H9 (cell line): ENCODE measurements at regions not wholly inside any gene's neighbourhood (a gene's known extent, or its start where the extent isn't known, plus 50 kb on each side); places are given as distances from the start of the nearest gene placed in this dataset.

Experiments
- DNase-seq: peaks from one replicate; pipeline ENCODE4 v3.0.0-alpha.2; 2017
- H2AFZ ChIP-seq: one replicate; pipeline ENCODE4 v1.6.1; 2013; ENCODE audit warnings: mild to moderate bottlenecking, low read length, control low read depth, moderate library complexity
- H2AK5ac ChIP-seq: 2 replicates; pipeline ENCODE4 v1.6.1; 2013; ENCODE audit warnings: low read length, control low read depth, mixed read lengths; ENCODE audit not compliant: insufficient read length
- H2BK120ac ChIP-seq: one replicate; pipeline ENCODE4 v1.6.1; 2013; ENCODE audit warnings: low read depth, mild to moderate bottlenecking, low read length, control low read depth, inconsistent platforms; ENCODE audit not compliant: poor library complexity, severe bottlenecking
- H2BK12ac ChIP-seq: 2 replicates; pipeline ENCODE4 v1.6.1; 2013; ENCODE audit warnings: low read length, control low read depth, mixed read lengths, low read depth; ENCODE audit not compliant: insufficient read length
- H2BK15ac ChIP-seq: 2 replicates; pipeline ENCODE4 v1.6.1; 2013; ENCODE audit warnings: low read depth, low read length, control low read depth
- H2BK20ac ChIP-seq: one replicate; pipeline ENCODE4 v1.6.1; 2013; ENCODE audit warnings: low read depth, mild to moderate bottlenecking, low read length, control low read depth, inconsistent platforms; ENCODE audit not compliant: poor library complexity, severe bottlenecking
- H2BK5ac ChIP-seq: 2 replicates; pipeline ENCODE4 v1.6.1; 2013; ENCODE audit warnings: low read length, control low read depth, mixed read lengths; ENCODE audit not compliant: insufficient read length
- H3K14ac ChIP-seq: 2 replicates; pipeline ENCODE4 v1.6.1; 2013; ENCODE audit warnings: low read length, control low read depth; ENCODE audit not compliant: insufficient read depth
- H3K18ac ChIP-seq: 2 replicates; pipeline ENCODE4 v1.6.1; 2013; ENCODE audit warnings: low read depth, mild to moderate bottlenecking, mixed read lengths, low read length, control low read depth; ENCODE audit not compliant: insufficient read length
- H3K23ac ChIP-seq: 2 replicates; pipeline ENCODE4 v1.6.1; 2013; ENCODE audit warnings: low read length, control low read depth, mixed read lengths, low read depth; ENCODE audit not compliant: insufficient read length
- H3K23me2 ChIP-seq: 2 replicates; pipeline ENCODE4 v1.6.1; 2013; ENCODE audit warnings: low read depth, mild to moderate bottlenecking, mixed read lengths, low read length, control low read depth; ENCODE audit not compliant: insufficient read length, poor library complexity, severe bottlenecking
- H3K27ac ChIP-seq: 2 replicates; pipeline ENCODE4 v1.5.1; 2013; ENCODE audit warnings: low read length, control low read depth, mixed read lengths, low read depth; ENCODE audit not compliant: insufficient read length
- H3K27me3 ChIP-seq: 2 replicates; pipeline ENCODE4 v1.6.1; 2013; ENCODE audit warnings: low read length, control low read depth, inconsistent platforms; ENCODE audit not compliant: insufficient read depth
- H3K4ac ChIP-seq: 2 replicates; pipeline ENCODE4 v1.6.1; 2013; ENCODE audit warnings: low read depth, mild to moderate bottlenecking, control low read depth, inconsistent platforms, low read length, moderate library complexity
- H3K4me1 ChIP-seq: 2 replicates; pipeline ENCODE4 v1.6.1; 2013; ENCODE audit warnings: low read length, control low read depth, inconsistent platforms; ENCODE audit not compliant: insufficient read depth
- H3K4me2 ChIP-seq: 2 replicates; pipeline ENCODE4 v1.6.1; 2013; ENCODE audit warnings: low read length, control low read depth, mixed read lengths; ENCODE audit not compliant: insufficient read length, insufficient read depth
- H3K56ac ChIP-seq: 2 replicates; pipeline ENCODE4 v1.6.1; 2013; ENCODE audit warnings: low read depth, mild to moderate bottlenecking, mixed read lengths, low read length, control low read depth; ENCODE audit not compliant: insufficient read length
- H3K79me1 ChIP-seq: 2 replicates; pipeline ENCODE4 v1.6.1; 2013; ENCODE audit warnings: low read depth, mild to moderate bottlenecking, moderate library complexity, low read length, control low read depth, inconsistent platforms; ENCODE audit not compliant: insufficient read depth, poor library complexity, severe bottlenecking
- H3K79me2 ChIP-seq: 2 replicates; pipeline ENCODE4 v1.6.1; 2013; ENCODE audit warnings: low read length, control low read depth, inconsistent platforms; ENCODE audit not compliant: insufficient read depth
- H3K9ac ChIP-seq: 2 replicates; pipeline ENCODE4 v1.6.1; 2013; ENCODE audit warnings: low read length, control low read depth, mixed read lengths; ENCODE audit not compliant: insufficient read length; ENCODE audit errors: extremely low read depth
- H3K9me3 ChIP-seq: one replicate; pipeline ENCODE4 v1.6.1; 2013; ENCODE audit warnings: low read depth, low read length, inconsistent platforms; ENCODE audit not compliant: control insufficient read depth
- H3T11ph ChIP-seq: one replicate; pipeline ENCODE4 v1.6.1; 2013; ENCODE audit warnings: mild to moderate bottlenecking, low read length, control low read depth, inconsistent platforms
- H4K20me1 ChIP-seq: one replicate; pipeline ENCODE4 v1.6.1; 2013; ENCODE audit not compliant: control insufficient read depth, insufficient read length, insufficient read depth
- H4K5ac ChIP-seq: 2 replicates; pipeline ENCODE4 v1.6.1; 2013; ENCODE audit warnings: low read depth, mild to moderate bottlenecking, mixed read lengths, low read length, control low read depth; ENCODE audit not compliant: insufficient read length
- H4K8ac ChIP-seq: replicated peaks from 2 replicates; pipeline ENCODE4 v1.6.1; 2013; ENCODE audit warnings: low read length, control low read depth, mixed read lengths, low read depth; ENCODE audit not compliant: insufficient read length
- H4K91ac ChIP-seq: 2 replicates; pipeline ENCODE4 v1.6.1; 2013; ENCODE audit warnings: low read depth, mild to moderate bottlenecking, moderate library complexity, mixed read lengths, low read length, control low read depth; ENCODE audit not compliant: insufficient read length
- H3K27ac Mint-ChIP-seq, 3 experiments: 2 replicates in 2 of 3; 3 replicates in 1 of 3; pipeline ENCODE4 v1.8.0; 2020 to 2021; ENCODE audit warnings: mixed read lengths in 3 of 3, mild to moderate bottlenecking in 1 of 3, moderate library complexity in 1 of 3
- H3K27me3 Mint-ChIP-seq: 2 replicates; pipeline ENCODE4 v1.8.0; 2021; ENCODE audit warnings: low read depth, mild to moderate bottlenecking, moderate library complexity, mixed read lengths
- H3K36me3 Mint-ChIP-seq, 3 experiments: 2 replicates in 2 of 3; 3 replicates in 1 of 3; pipeline ENCODE4 v1.8.0; 2020 to 2021; ENCODE audit warnings: low read depth in 3 of 3, mixed read lengths in 3 of 3; ENCODE audit not compliant: insufficient read depth in 1 of 3
- H3K4me1 Mint-ChIP-seq, 2 experiments: 2 replicates each; pipeline ENCODE4 v1.8.0; 2020; ENCODE audit warnings: mixed read lengths in 2 of 2
- H3K4me3 Mint-ChIP-seq, 2 experiments: 2 replicates in 1 of 2; 3 replicates in 1 of 2; pipeline ENCODE4 v1.8.0; 2020 to 2021; ENCODE audit warnings: mild to moderate bottlenecking in 2 of 2, mixed read lengths in 2 of 2, moderate library complexity in 1 of 2
- H3K9me3 Mint-ChIP-seq, 2 experiments: 2 replicates in 1 of 2; 3 replicates in 1 of 2; pipeline ENCODE4 v1.8.0; 2020; ENCODE audit warnings: mild to moderate bottlenecking in 2 of 2, mixed read lengths in 2 of 2, moderate library complexity in 1 of 2
- WGBS: extraction: QIAGEN DNeasy Blood & Tissue Kit; methylation state at CpG from one replicate; pipeline ENCODE4 v1.1.7; 2013; ENCODE audit warnings: missing lambda C conversion rate, low lambda C conversion rate, mixed read lengths; ENCODE audit not compliant: insufficient read length; ENCODE audit errors: extremely low coverage; 5-methylcytosine and 5-hydroxymethylcytosine counted together
- TF ChIP-seq, protein P1 (sequence below): fragments of 200-600 bp; sonication (generic); conservative IDR thresholded peaks from 3 replicates; pipeline ENCODE4 v1.8.0; 2021; ENCODE audit warnings: antibody characterized with exemption, mild to moderate bottlenecking

DNA sequence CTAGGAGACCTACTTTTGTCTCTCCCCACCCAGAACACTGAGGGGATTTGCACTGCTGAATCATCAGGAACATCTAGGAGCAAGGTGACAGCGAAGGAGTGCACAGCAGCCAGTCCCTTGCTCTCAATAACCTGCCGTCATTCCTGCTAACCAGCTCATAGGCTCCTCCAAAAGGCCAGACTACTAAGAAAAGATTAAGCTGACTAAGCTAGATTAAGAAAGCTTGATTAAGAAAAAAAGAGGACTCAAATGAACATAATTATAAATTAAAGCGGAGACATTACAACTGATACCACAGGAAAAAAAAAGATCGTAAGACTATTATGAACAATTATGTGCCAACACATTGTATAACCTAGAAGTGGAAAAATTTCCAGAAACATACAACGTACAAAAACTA, 1254.8 kb upstream of the CHAC2 start:
- Histone ChIP-seq H3K79me1 (no peaks in the 10 kb centered on the region), H3K79me2 (no peaks in the 10 kb centered on the region), H2BK15ac (no peak overlapping the region), H3K27me3 (no peaks in the 10 kb centered on the region), H3T11ph (no peak overlapping the region), H4K5ac (no peak overlapping the region), H2BK5ac (no peak overlapping the region), H3K9ac (no peak overlapping the region), H3K14ac (no peak overlapping the region), H3K27ac (no peak overlapping the region), H4K91ac (no peak overlapping the region), H3K23ac (no peak overlapping the region), H3K4me2 (no peak overlapping the region), H3K4ac (no peak overlapping the region), H4K8ac (no peak overlapping the region), H3K4me1 (no peaks in the 10 kb centered on the region), H3K9me3 (no peaks in the 10 kb centered on the region), H3K56ac (no peak overlapping the region), H2BK120ac (no peak overlapping the region), H2BK20ac (no peak overlapping the region), H2AFZ (no peak overlapping the region), H2AK5ac (no peak overlapping the region), H3K18ac (no peak overlapping the region), H2BK12ac (no peak overlapping the region), H3K23me2 (no peaks in the 10 kb centered on the region), H4K20me1 (no peaks in the 10 kb centered on the region)
- no peak for DNase-seq
- Mint-ChIP-seq H3K4me3 (no peak overlapping the region), H3K27me3 (no peaks in the 10 kb centered on the region), H3K36me3 (no peaks in the 10 kb centered on the region), H3K4me1 (peaks cover 0 to 6% of the 10 kb centered on the region in 2 experiments; a peak in 3 of 4 replicates), H3K27ac (no peak overlapping the region), H3K9me3 (no peaks in the 10 kb centered on the region)
- TF ChIP-seq, protein P1, sequence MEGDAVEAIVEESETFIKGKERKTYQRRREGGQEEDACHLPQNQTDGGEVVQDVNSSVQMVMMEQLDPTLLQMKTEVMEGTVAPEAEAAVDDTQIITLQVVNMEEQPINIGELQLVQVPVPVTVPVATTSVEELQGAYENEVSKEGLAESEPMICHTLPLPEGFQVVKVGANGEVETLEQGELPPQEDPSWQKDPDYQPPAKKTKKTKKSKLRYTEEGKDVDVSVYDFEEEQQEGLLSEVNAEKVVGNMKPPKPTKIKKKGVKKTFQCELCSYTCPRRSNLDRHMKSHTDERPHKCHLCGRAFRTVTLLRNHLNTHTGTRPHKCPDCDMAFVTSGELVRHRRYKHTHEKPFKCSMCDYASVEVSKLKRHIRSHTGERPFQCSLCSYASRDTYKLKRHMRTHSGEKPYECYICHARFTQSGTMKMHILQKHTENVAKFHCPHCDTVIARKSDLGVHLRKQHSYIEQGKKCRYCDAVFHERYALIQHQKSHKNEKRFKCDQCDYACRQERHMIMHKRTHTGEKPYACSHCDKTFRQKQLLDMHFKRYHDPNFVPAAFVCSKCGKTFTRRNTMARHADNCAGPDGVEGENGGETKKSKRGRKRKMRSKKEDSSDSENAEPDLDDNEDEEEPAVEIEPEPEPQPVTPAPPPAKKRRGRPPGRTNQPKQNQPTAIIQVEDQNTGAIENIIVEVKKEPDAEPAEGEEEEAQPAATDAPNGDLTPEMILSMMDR, result no peak
- WGBS, result no CpG with 5 or more reads among the region's 5 CpGs
